GM12873 (cell line): ENCODE measurements at regions not wholly inside any gene's neighbourhood (a gene's known extent, or its start where the extent isn't known, plus 50 kb on each side); places are given as distances from the start of the nearest gene placed in this dataset.
A peak's percentile ranks its signal among the peaks of the same experiment; 100 is the strongest.

ENCODE experiments used
- TF ChIP-seq, protein P1 (sequence below): IDR thresholded peaks from 2 replicates; pipeline ENCODE4 v1.5.1; 2012; ENCODE audit warnings: low read depth, mild to moderate bottlenecking, moderate library complexity, low read length, control low read depth; ENCODE audit not compliant: insufficient read depth; ENCODE audit errors: missing control alignments

DNA sequence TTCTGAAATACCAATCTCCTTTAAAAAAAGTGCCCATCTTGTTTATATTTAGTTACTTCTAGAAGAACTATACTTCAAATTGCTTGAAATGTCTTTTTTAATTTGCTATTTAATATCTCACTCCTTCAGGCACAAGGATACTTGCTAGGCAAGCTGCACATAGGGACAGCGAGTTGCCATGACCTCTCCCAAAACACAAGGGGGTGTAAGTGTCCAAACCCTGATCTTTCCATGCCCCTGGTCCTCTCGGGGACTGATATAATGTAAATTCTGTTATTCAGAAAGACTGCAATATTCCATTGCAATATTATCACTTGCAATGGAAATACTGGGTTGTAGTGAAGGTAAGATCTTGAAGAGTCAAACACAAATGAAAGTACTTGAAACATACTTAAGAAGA lies 480.4 kb downstream of the CETN3 start:
- TF ChIP-seq, protein P1, sequence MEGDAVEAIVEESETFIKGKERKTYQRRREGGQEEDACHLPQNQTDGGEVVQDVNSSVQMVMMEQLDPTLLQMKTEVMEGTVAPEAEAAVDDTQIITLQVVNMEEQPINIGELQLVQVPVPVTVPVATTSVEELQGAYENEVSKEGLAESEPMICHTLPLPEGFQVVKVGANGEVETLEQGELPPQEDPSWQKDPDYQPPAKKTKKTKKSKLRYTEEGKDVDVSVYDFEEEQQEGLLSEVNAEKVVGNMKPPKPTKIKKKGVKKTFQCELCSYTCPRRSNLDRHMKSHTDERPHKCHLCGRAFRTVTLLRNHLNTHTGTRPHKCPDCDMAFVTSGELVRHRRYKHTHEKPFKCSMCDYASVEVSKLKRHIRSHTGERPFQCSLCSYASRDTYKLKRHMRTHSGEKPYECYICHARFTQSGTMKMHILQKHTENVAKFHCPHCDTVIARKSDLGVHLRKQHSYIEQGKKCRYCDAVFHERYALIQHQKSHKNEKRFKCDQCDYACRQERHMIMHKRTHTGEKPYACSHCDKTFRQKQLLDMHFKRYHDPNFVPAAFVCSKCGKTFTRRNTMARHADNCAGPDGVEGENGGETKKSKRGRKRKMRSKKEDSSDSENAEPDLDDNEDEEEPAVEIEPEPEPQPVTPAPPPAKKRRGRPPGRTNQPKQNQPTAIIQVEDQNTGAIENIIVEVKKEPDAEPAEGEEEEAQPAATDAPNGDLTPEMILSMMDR: peak; percentile 9

DNA sequence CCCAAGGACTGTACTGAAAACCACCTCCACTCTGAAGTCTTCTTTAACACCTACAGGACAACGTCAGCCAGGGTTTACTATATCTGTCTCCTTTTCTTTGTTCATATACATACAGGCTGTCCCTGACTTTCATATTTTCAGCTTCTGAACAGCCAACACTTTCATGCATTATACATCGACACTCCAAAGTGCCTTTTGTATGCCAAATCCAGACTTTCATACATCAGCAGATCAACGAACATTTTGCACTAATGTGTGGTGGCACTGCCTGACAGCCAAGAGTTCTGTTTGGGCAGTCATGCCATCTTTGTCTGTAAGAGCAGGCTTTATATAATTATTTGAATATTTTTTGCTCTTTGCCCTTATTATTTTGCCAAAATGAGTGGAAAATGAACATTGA lies 487.4 kb downstream of the CETN3 start:
- TF ChIP-seq, protein P1: no peak

DNA sequence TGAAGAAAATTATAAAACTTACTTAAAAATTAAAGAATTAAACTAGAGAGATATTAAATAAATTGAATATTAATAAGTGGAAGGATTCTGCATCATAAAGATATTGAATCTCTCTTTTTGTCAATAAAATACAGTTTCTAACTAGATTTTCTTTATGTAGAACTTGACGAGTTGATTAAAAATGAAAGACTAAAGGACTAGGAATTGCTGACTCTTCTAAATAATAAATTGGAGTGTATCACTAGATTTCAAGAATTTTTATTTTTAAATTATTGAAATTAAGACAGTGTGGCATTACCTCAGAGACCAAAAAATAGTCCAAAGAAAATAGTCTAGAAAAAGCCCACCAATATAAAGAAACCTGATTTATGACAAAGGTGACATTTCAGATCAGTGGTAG lies 492.4 kb downstream of the CETN3 start:
- TF ChIP-seq, protein P1: no peak

DNA sequence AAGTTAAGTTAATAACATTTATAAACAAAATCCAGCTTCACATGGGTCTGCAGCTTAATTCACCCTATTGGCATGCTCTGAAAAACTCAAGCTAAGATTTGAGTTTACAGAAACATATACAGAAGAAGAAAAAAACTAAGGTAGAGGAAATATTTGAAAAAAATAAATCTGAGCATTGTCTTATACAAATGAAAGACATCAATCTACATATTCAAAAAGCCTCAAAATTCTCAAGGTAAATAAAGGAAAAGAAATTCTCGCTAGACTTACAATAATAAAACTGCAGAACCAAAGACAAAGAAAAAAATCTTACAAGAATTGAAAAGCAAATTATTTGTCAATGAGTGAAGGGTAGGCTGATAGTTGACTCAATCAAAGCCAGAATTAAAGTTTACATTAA lies 493.4 kb downstream of the CETN3 start:
- TF ChIP-seq, protein P1: no peak

DNA sequence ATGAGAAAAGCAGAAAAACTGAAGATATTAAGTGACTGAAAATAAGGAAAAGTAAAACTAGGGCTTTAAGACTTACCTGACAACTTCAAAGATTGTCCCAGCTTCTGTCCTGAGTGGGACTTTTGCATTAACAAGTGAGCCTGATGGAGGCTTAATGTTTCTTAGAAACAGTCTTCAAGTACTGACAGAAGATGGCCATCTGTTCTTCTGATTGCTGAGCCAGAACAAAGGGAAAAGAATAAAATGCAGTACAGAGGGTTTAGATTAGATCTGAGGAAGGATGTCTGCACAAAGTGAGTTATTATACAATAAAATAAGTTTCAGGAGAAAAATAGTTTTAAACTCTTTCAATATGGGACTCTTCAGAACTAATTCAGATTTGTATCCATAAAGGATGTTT lies 500.7 kb downstream of the CETN3 start:
- TF ChIP-seq, protein P1: no peak

DNA sequence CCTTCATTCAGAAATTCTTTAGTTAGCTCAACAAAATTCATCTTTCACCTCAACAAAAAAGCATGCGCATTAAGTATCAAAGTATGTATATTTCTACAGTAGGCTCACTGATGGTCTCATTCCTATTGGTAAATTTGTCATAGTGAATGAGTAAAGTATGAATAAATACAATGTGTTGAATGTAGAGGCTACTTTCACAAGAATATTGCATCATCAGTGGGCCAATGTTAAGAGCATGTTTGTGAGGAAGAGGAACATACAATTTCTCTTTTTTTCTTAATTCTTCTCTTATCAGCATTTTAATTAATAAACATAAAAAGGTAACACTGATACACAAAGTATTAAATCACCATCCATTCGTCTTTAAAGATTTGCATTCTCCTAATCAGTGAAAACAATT lies 505.1 kb downstream of the CETN3 start:
- TF ChIP-seq, protein P1: no peak

DNA sequence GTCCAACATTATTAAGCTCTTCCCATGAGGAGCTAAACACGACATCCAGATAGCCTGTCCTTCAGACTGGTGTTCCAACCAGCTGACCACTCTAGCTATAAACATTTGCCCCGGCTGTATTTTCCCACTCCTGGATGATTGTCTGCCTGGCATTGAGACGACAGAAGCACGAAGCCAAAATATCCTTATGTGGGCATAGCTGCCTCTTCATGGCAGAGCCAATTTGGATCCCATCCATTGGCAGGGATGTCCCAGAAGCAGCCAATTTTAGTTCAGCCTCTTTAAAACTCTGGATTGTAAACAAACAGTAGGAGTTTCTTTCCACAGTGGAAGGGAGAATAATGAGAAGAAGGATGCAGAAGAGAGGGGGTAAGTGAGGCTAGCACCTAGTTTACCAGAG lies 507.6 kb downstream of the CETN3 start:
- TF ChIP-seq, protein P1: no peak
